Hepatocyte (in vitro differentiated cells): ENCODE measurements at regions not wholly inside any gene's neighbourhood (a gene's known extent, or its start where the extent isn't known, plus 50 kb on each side); places are given as distances from the start of the nearest gene placed in this dataset.

Source experiments
- DNase-seq: peaks from one replicate; pipeline ENCODE4 v3.0.0-alpha.2; 2016; ENCODE audit warnings: low spot score
- H2AFZ ChIP-seq: fragments of 200-600 bp; sonication (generic); 2 replicates; pipeline ENCODE4 v1.6.0; 2016; ENCODE audit warnings: antibody characterized with exemption, mild to moderate bottlenecking
- H3K27ac ChIP-seq: fragments of 200-600 bp; sonication (generic); 2 replicates; pipeline ENCODE4 v1.5.1; 2016; ENCODE audit warnings: mild to moderate bottlenecking
- H3K27me3 ChIP-seq: fragments of 200-600 bp; sonication (generic); 2 replicates; pipeline ENCODE4 v1.6.1; 2016
- H3K36me3 ChIP-seq: fragments of 200-600 bp; sonication (generic); replicated peaks from 2 replicates; pipeline ENCODE4 v1.5.1; 2016; ENCODE audit warnings: low read depth; ENCODE audit not compliant: insufficient read depth
- H3K4me1 ChIP-seq: fragments of 200-600 bp; sonication (generic); 2 replicates; pipeline ENCODE4 v1.5.1; 2016; ENCODE audit warnings: mild to moderate bottlenecking, moderate library complexity; ENCODE audit not compliant: insufficient read depth
- H3K4me2 ChIP-seq: fragments of 200-600 bp; sonication (generic); 2 replicates; pipeline ENCODE4 v1.6.0; 2016
- H3K4me3 ChIP-seq: fragments of 200-600 bp; sonication (generic); 2 replicates; pipeline ENCODE4 v1.5.1; 2016; ENCODE audit warnings: mild to moderate bottlenecking
- H3K79me2 ChIP-seq: fragments of 200-600 bp; sonication (generic); 2 replicates; pipeline ENCODE4 v1.6.0; 2017; ENCODE audit warnings: mild to moderate bottlenecking
- H3K9me2 ChIP-seq: fragments of 200-600 bp; sonication (generic); replicated peaks from 2 replicates; pipeline ENCODE4 v1.6.0; 2017; ENCODE audit warnings: mild to moderate bottlenecking; ENCODE audit not compliant: insufficient read depth
- H3K9me3 ChIP-seq: fragments of 200-600 bp; sonication (generic); 2 replicates; pipeline ENCODE4 v1.5.1; 2016; ENCODE audit warnings: low read depth, mild to moderate bottlenecking
- H4K20me1 ChIP-seq: fragments of 200-600 bp; sonication (generic); 2 replicates; pipeline ENCODE4 v1.6.0; 2016; ENCODE audit warnings: mild to moderate bottlenecking; ENCODE audit not compliant: insufficient read depth, poor library complexity, severe bottlenecking
- EZH2 ChIP-seq: fragments of 200-600 bp; sonication (generic); IDR thresholded peaks from 2 replicates; pipeline ENCODE4 v1.6.1; 2016; ENCODE audit warnings: antibody characterized with exemption, mild to moderate bottlenecking, borderline replicate concordance
- EZH2phosphoT487 ChIP-seq: fragments of 200-600 bp; sonication (generic); IDR thresholded peaks from one replicate; pipeline ENCODE4 v1.6.1; 2018; ENCODE audit warnings: antibody characterized with exemption, mild to moderate bottlenecking, low read depth, moderate library complexity; ENCODE audit not compliant: unreplicated experiment, severe bottlenecking
- WGBS: methylation state at CpG from one replicate; pipeline ENCODE4 v1.1.6; 2016; ENCODE audit warnings: low lambda C conversion rate; ENCODE audit errors: missing lambda C conversion rate; 5-methylcytosine and 5-hydroxymethylcytosine counted together
- TF ChIP-seq, protein P1 (sequence below): fragments of 200-600 bp; sonication (generic); IDR thresholded peaks from 2 replicates; pipeline ENCODE4 v1.5.1; 2016; ENCODE audit warnings: antibody characterized with exemption, mild to moderate bottlenecking; ENCODE audit not compliant: poor library complexity

GRCh38 chr1:30295266-30295665, 428.1 kb downstream of the MATN1 start:
- no peak overlapping the region for H3K4me2 ChIP-seq
- H3K4me1 ChIP-seq, result no peaks in the 10 kb centered on the region
- DNase-seq, result no peak
- H3K79me2 ChIP-seq, result no peaks in the 10 kb centered on the region
- no peak overlapping the region for H3K27ac ChIP-seq
- H3K4me3 ChIP-seq, result no peak overlapping the region
- no peaks in the 10 kb centered on the region for H3K36me3 ChIP-seq
- 92% methylated on average over 2 of the region's 2 CpGs for WGBS
- H3K27me3 ChIP-seq, result peaks cover 5% of the 10 kb centered on the region
- TF ChIP-seq, protein P1, sequence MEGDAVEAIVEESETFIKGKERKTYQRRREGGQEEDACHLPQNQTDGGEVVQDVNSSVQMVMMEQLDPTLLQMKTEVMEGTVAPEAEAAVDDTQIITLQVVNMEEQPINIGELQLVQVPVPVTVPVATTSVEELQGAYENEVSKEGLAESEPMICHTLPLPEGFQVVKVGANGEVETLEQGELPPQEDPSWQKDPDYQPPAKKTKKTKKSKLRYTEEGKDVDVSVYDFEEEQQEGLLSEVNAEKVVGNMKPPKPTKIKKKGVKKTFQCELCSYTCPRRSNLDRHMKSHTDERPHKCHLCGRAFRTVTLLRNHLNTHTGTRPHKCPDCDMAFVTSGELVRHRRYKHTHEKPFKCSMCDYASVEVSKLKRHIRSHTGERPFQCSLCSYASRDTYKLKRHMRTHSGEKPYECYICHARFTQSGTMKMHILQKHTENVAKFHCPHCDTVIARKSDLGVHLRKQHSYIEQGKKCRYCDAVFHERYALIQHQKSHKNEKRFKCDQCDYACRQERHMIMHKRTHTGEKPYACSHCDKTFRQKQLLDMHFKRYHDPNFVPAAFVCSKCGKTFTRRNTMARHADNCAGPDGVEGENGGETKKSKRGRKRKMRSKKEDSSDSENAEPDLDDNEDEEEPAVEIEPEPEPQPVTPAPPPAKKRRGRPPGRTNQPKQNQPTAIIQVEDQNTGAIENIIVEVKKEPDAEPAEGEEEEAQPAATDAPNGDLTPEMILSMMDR, result no peak
- no peak for TF ChIP-seq EZH2phosphoT487
- no peak overlapping the region for H2AFZ ChIP-seq
- H3K9me3 ChIP-seq, result no peaks in the 10 kb centered on the region
- H3K9me2 ChIP-seq, result no peaks in the 10 kb centered on the region
- H4K20me1 ChIP-seq, result no peaks in the 10 kb centered on the region

DNA sequence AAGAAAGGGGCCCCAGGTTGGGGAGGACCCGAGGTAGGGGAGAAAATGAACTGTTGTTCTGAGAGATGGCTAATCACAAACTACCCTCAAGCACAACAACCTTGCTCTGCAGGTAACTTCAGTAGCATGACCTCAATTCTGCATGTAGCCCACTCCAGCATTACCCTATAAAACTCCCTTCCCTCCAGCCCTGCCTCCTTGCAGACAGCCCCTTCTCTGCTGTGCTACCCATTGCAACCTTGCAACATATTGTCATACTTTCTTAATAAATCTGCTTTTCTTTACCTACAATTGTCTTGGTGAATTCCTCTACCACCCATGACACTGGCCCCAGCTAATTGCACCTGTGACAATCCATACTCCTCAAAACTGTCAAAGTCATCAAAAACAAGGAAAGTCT, 428.9 kb downstream of the MATN1 start:
- Histone ChIP-seq H3K79me2 (no peaks in the 10 kb centered on the region), H3K4me3 (no peak overlapping the region), H4K20me1 (no peaks in the 10 kb centered on the region), H3K4me2 (no peak overlapping the region), H2AFZ (no peak overlapping the region), H3K9me2 (no peaks in the 10 kb centered on the region), H3K27me3 (peaks cover 5% of the 10 kb centered on the region), H3K27ac (no peak overlapping the region), H3K36me3 (no peaks in the 10 kb centered on the region), H3K4me1 (no peaks in the 10 kb centered on the region), H3K9me3 (no peaks in the 10 kb centered on the region)
- 86% methylated on average over 1 of the region's 1 CpG for WGBS
- DNase-seq, result no peak
- TF ChIP-seq EZH2phosphoT487 (no peak), EZH2 (no peak)
- TF ChIP-seq, protein P1, result no peak

- WGBS, result 85% methylated on average over 3 of the region's 3 CpGs
- TF ChIP-seq EZH2 (no peak), EZH2phosphoT487 (no peak)
- TF ChIP-seq, protein P1, result no peak
- no peaks in the 10 kb centered on the region for H3K4me1 ChIP-seq
- no peaks in the 10 kb centered on the region for H4K20me1 ChIP-seq
- H3K4me2 ChIP-seq, result no peak overlapping the region
- H3K36me3 ChIP-seq, result no peaks in the 10 kb centered on the region
- H3K9me2 ChIP-seq, result no peaks in the 10 kb centered on the region
- H3K27ac ChIP-seq, result no peak overlapping the region
- no peak for DNase-seq
- H3K79me2 ChIP-seq, result no peaks in the 10 kb centered on the region
- H3K27me3 ChIP-seq, result peaks cover 5% of the 10 kb centered on the region
- H3K9me3 ChIP-seq, result no peaks in the 10 kb centered on the region
- H2AFZ ChIP-seq, result no peak overlapping the region
- H3K4me3 ChIP-seq, result no peak overlapping the region
Measured at GRCh38 chr1:30292451-30292850, 430.9 kb downstream of the MATN1 start.

DNA sequence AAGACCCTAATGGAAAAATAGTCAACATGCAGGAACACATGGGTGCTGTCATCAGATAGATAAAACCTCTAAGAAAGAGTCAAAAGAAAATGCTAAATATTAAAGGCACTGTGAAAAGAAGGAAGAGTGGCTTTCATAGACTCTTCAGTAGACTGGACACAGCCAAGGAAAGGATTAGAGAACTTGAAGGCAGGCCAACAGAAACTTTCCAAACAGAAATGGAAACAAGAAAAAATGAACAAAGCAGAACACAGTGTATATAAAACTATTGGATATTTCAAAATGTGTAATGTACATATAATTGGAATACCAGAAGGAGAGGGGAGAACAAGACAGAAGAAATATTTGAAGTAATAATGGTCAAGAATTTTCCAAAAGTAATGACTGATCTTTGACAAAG, 431.9 kb downstream of the MATN1 start:
- no peaks in the 10 kb centered on the region for H3K4me1 ChIP-seq

More for the DNA sequence above, 431.9 kb downstream of the MATN1 start:
- Histone ChIP-seq H3K9me3 (no peaks in the 10 kb centered on the region), H4K20me1 (no peaks in the 10 kb centered on the region), H3K27ac (no peak overlapping the region), H3K4me2 (no peak overlapping the region), H3K36me3 (no peaks in the 10 kb centered on the region), H3K4me3 (no peak overlapping the region), H3K9me2 (no peaks in the 10 kb centered on the region), H3K79me2 (no peaks in the 10 kb centered on the region), H3K27me3 (peaks cover 5% of the 10 kb centered on the region), H2AFZ (no peak overlapping the region)
- DNase-seq, result no peak
- TF ChIP-seq EZH2 (no peak), EZH2phosphoT487 (no peak)
- TF ChIP-seq, protein P1, result no peak
